HG02981 (cell line): ENCODE measurements at regions not wholly inside any gene's neighbourhood (a gene's known extent, or its start where the extent isn't known, plus 50 kb on each side); places are given as distances from the start of the nearest gene placed in this dataset.
"Not testable (repeated sequence)": the region's sequence is repeated elsewhere in the genome, so short reads cannot be mapped to it uniquely, and the experiment has no call there.

ENCODE experiments used
- ATAC-seq: cut with Tn5 transposase; IDR thresholded peaks from one replicate; pipeline ENCODE4 v1.9.1; 2021; ENCODE audit warnings: mild to moderate bottlenecking, moderate library complexity; ENCODE audit not compliant: unreplicated experiment

- no peak for ATAC-seq
Observed at GRCh38 chr3:28028554-28028953, 212.9 kb upstream of the CMC1 start.

DNA sequence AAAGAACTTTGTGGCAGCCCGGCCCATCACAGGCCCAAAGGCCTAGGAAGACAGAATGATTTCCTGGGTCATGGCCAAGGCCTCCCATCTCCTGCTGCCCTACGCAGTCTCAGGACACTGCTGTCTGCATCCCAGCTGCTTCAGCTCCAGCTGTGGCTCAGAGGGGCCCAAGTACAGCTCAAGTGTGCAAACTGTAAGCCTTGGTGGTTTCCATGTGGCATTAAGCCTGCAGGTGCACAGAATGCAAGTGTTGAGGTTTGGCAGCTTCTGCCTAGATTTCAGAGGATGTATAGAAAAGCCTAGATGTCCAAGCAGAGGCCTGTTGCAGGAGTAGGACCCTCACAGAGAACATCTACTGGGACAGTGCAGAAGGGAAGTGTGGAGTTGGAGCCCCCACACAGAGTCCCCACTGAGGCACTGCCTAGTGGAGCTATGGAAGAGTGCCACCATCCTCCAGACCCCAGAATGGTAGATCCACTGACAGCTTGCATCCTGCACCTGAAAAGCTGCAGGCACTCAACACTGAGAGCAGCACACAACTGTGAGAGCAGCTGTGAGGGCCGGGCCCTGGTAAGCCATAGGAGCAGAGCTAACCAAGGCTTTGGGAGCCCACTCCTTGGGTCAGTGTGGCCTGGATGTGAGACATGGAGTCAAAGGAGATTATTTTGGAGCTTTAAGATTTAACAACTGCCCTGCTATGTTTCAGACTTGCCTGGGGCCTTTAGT lies 208.2 kb upstream of the CMC1 start:
- no peak for ATAC-seq

DNA sequence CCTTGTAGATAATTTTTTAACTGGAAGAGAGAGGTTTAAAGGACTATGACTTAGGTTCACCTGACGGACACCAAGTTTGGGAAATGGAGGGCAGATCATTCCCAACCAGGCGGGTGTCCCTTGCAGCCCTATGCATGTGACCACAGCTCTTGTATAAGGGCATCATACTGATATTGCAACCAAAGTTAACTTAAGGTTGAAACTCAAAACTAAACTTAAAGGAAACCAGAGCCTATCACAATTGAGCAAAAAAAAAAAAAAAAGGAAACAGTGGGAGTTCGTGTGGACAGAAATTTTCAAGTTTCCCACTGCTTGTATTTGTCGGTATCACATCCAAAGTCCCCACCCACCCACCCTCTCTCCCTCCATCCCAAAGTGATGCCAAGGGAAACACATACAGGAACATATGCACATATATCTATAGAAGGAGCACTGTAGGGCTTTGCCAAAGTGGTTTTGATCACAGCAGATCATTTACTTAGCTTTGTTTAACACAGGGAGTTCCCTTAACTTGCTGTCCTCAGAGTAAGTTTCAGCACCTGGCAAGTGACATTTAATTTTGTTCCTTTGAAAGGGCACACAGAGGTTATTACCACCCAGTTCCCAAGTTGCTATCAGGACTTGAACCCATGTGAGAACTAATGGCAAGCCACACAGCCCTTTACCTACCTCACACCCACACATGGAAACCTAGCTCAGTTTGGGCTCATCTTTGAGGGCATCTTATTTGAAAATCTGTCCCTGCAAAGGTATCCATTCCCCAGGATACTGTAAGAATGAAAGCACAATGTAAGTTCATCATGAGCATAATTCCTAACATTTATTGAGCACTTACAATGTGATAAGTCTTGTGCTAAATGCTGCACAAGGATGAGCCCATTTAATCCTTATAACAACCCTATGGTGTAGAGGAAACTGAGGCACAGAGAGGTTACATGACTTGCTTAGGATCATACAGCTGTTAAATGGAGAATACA lies 204.5 kb upstream of the CMC1 start:
- peak; percentile 60 for ATAC-seq

GRCh38 chr3:28039234-28039633 lies 202.2 kb upstream of the CMC1 start:
- peak; percentile 58 for ATAC-seq

- ATAC-seq = no peak
Observed at GRCh38 chr3:28039829-28040228, 201.6 kb upstream of the CMC1 start.

DNA sequence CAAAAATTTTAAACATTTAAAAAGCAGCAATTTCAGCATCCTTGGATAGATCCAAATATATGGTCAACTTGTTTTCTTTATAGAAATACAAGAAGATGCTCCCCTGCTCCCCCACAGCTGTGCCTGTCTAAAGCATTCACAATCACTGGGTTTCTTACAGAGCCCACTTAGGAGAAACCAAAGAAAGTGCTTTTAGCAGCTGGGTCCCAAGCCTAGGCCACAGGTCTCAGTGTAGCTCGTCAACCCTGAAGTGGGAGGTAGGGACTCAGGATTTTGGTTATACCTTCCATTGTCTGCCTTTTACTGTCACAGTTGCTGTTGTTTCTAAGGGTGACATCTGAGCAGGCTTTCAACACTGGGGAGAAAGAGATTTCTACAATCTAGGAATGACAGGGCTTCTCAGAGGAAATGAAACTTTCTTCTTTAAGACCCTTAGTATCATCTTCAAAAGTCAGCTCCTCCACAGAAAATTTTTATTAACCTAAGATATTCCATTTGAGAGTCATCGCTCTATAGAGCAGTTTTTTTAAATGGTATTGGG lies 199.3 kb upstream of the CMC1 start:
- ATAC-seq = peak; percentile 66

DNA sequence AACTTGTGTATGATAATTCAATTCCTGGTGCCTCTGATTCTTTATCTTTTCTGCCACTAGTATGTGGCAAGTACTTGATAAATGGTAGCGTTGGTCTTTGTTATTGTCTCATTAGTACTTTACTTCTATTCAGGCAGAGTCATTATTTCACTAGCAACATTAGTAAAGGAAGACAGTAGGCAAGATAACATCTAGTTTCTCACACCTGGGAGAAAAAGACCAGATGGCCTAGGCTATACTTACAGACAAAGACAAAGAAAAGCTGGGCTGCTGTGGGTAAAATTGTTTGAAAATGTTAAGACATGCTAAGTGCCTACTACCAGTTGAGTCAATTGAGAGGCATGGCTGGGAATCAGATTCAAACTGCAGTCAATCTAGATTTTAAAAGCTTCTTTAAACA lies 198.7 kb upstream of the CMC1 start:
- no peak for ATAC-seq

DNA sequence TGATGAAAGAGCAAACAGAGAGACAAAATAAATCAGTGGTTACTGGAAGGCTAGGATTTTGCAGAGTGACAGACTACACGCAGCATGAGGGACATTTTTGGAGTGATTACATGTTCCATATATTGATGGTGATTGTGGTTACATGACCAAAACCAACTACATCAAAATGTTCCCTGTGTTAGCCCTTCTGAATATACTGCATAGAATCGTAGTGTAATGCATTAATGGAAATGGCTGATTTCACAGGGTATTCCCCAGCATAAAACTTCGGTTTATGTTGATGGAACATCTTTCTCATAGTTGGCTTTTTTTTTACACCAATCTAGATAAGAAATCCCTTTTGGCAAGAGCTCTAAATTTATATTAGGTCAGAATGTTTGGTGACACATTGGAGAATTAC lies 191.3 kb upstream of the CMC1 start:
- no peak for ATAC-seq

GRCh38 chr3:28050885-28051284 lies 190.5 kb upstream of the CMC1 start:
- no peak for ATAC-seq

- no peak for ATAC-seq
Observed at GRCh38 chr3:28053759-28054158, 187.7 kb upstream of the CMC1 start.

DNA sequence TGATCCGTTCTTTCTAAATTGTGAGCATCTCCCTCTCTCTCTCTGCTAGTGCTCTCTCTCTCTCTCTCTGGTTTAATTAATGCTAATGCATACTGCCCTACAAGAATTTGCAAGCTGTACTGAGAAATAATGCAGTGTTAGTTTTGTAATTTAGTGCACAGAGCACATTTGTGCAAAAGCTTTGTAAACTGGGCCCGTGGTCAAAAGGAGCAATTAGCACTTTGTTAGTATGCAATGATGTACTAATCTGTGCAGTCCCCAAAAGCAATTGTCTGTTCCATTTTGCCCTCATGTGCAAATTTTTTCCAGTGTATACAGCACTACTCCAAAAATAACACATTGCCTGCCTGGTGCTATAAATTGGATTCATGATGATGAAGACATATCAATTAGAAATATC lies 184.6 kb upstream of the CMC1 start:
- ATAC-seq = no peak

DNA sequence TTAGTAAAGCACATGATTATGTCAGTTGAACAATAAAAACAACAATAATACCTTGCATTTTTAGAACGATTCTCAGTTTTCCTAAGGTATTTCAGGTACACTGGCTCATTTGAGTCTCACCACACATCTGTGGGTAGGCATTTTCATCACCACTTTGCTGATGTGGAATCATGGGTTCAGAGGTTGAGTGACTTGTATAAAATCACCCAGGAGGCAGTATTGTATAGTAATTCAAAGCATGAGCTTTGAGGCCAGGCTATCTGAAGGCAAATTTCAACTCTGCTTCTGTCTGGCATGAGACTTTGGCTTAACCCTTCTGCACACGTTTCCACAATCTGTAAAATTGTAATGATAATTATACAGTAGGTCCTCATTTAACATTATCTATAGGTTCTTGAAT lies 183.9 kb upstream of the CMC1 start:
- no peak for ATAC-seq

GRCh38 chr3:28059199-28059598 lies 182.2 kb upstream of the CMC1 start:
- ATAC-seq = not testable (repeated sequence)

- ATAC-seq = no peak
Observed at GRCh38 chr3:28066020-28066419, 175.4 kb upstream of the CMC1 start.

GRCh38 chr3:28067014-28067413 lies 174.4 kb upstream of the CMC1 start:
- ATAC-seq = no peak

GRCh38 chr3:28068342-28068741 lies 173.1 kb upstream of the CMC1 start:
- ATAC-seq = no peak

DNA sequence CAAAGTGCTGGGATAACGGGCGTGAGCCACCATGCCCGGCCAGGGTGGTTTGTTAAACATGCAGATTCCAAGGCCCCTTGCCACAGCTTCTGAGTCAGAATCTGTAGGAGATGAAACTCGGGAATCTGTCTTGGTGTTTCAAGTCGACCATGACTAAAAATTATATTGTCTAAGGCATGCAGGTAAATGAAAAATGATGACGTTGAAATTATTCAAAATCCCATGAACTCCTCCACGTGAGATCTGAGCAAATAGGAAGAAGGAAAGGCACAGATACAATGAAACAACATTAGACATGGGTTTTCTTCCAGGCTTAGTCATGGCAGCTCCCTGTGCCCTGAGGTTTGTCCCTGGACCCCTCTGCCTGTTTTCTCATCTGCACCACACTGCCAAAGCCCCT lies 172.0 kb upstream of the CMC1 start:
- no peak for ATAC-seq

DNA sequence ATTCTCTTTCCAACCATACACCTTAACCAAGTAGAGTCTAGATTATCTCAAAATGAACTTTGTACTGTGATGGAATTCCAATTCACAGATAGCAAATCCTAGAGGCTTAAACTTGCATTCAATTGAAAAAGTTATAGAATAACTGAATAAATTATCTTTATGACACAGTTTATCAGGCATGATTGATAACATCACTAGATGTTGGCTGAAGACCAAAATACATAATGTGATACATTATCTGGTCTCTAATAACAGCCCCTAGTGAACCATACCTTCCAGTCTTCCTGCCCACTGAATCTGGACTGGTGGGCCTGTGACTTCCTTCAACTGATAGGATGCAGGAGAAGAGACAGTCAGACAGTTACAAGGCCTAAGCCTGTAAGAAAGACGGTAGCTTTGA lies 165.2 kb upstream of the CMC1 start:
- ATAC-seq = no peak

- ATAC-seq = no peak
Observed at GRCh38 chr3:28077572-28077971, 163.8 kb upstream of the CMC1 start.

- no peak for ATAC-seq
Observed at GRCh38 chr3:28078536-28078935, 162.9 kb upstream of the CMC1 start.

- ATAC-seq = no peak
Observed at GRCh38 chr3:28080716-28081115, 160.7 kb upstream of the CMC1 start.

- ATAC-seq = peak; percentile 51
Observed at GRCh38 chr3:28081533-28081947, 159.9 kb upstream of the CMC1 start.
